ENCODE measurements at regions not wholly inside any gene's neighbourhood (a gene's known extent, or its start where the extent isn't known, plus 50 kb on each side); places are given as distances from the start of the nearest gene placed in this dataset.

GRCh38 chr6:133114973-133115372 is 126.2 kb upstream of the EYA4 start:
- no peak for TF ChIP-seq EZH2phosphoT487 (IDR thresholded peaks at IDR 0.05; ENCODE audit: low read depth, severe bottlenecking, unreplicated experiment)
- no peak for TF ChIP-seq EZH2 (IDR thresholded peaks at IDR 0.05; ENCODE audit: borderline replicate concordance)
